MM.1S (cell line): ENCODE measurements at regions not wholly inside any gene's neighbourhood (a gene's known extent, or its start where the extent isn't known, plus 50 kb on each side); places are given as distances from the start of the nearest gene placed in this dataset.

Source experiments
- DNase-seq: peaks from one replicate; pipeline ENCODE4 v3.0.0-alpha.2; 2015
- H2AFZ ChIP-seq: fragments of 300-600 bp; sonication (generic); 2 replicates; pipeline ENCODE4 v1.6.0; 2016; ENCODE audit warnings: antibody characterized with exemption, low read length
- H3F3A ChIP-seq: fragments of 300-600 bp; sonication (generic); 2 replicates; pipeline ENCODE4 v1.6.1; 2016; ENCODE audit warnings: mild to moderate bottlenecking, antibody characterized with exemption, low read length, moderate library complexity, mixed read lengths; ENCODE audit not compliant: insufficient read depth
- H3K27ac ChIP-seq: fragments of 300-600 bp; sonication (generic); 2 replicates; pipeline ENCODE4 v1.5.1; 2016; ENCODE audit warnings: mild to moderate bottlenecking, low read length
- H3K27me3 ChIP-seq: fragments of 300-600 bp; sonication (generic); replicated peaks from 2 replicates; pipeline ENCODE4 v1.6.0; 2016; ENCODE audit warnings: low read length; ENCODE audit not compliant: insufficient read depth
- H3K36me3 ChIP-seq: fragments of 300-600 bp; sonication (generic); replicated peaks from 2 replicates; pipeline ENCODE4 v1.6.1; 2016; ENCODE audit warnings: mild to moderate bottlenecking, low read length, mixed read lengths; ENCODE audit not compliant: insufficient read depth
- H3K4me1 ChIP-seq: fragments of 300-600 bp; sonication (generic); 2 replicates; pipeline ENCODE4 v1.6.1; 2016; ENCODE audit warnings: low read length, mixed read lengths
- H3K4me2 ChIP-seq: fragments of 300-600 bp; sonication (generic); 2 replicates; pipeline ENCODE4 v1.6.0; 2016; ENCODE audit warnings: low read depth, low read length
- H3K4me3 ChIP-seq: fragments of 300-600 bp; sonication (generic); 2 replicates; pipeline ENCODE4 v1.5.1; 2016; ENCODE audit warnings: low read length, mixed read lengths
- H3K79me2 ChIP-seq: fragments of 300-600 bp; sonication (generic); 2 replicates; pipeline ENCODE4 v1.6.1; 2016; ENCODE audit warnings: mixed run types, low read length, mixed read lengths
- H3K9ac ChIP-seq: fragments of 300-600 bp; sonication (generic); 2 replicates; pipeline ENCODE4 v1.6.1; 2016; ENCODE audit warnings: low read length, mixed read lengths
- H3K9me2 ChIP-seq: fragments of 300-600 bp; sonication (generic); replicated peaks from 2 replicates; pipeline ENCODE4 v1.6.1; 2016; ENCODE audit warnings: mild to moderate bottlenecking, low read length, mixed read lengths; ENCODE audit not compliant: insufficient read depth
- H3K9me3 ChIP-seq: fragments of 300-600 bp; sonication (generic); replicated peaks from 2 replicates; pipeline ENCODE4 v1.6.1; 2016; ENCODE audit warnings: mild to moderate bottlenecking, low read length, mixed read lengths; ENCODE audit not compliant: insufficient read depth
- H4K20me1 ChIP-seq: fragments of 300-600 bp; sonication (generic); 2 replicates; pipeline ENCODE4 v1.6.1; 2016; ENCODE audit warnings: mild to moderate bottlenecking, low read length, moderate library complexity, mixed read lengths; ENCODE audit not compliant: insufficient read depth
- CTCF ChIP-seq: fragments of 300-600 bp; sonication (generic); IDR thresholded peaks from 2 replicates; pipeline ENCODE4 v1.5.1; 2016; ENCODE audit warnings: antibody characterized with exemption, low read length, mixed read lengths
- EZH2 ChIP-seq: fragments of 300-600 bp; sonication (generic); optimal IDR thresholded peaks from 2 replicates; pipeline ENCODE3; 2017; ENCODE audit warnings: low read depth, mild to moderate bottlenecking, antibody characterized with exemption, low read length, mixed read lengths
- EZH2phosphoT487 ChIP-seq: fragments of 300-600 bp; sonication (generic); IDR thresholded peaks from 2 replicates; pipeline ENCODE4 v1.6.1; 2018; ENCODE audit warnings: antibody characterized with exemption, low read length

GRCh38 chr3:78405745-78406144 lies 1362.1 kb downstream of the ROBO1 start:
- Histone ChIP-seq H3K4me1 (no peaks in the 10 kb centered on the region), H4K20me1 (no peaks in the 10 kb centered on the region), H3K36me3 (no peaks in the 10 kb centered on the region), H3K9me3 (no peaks in the 10 kb centered on the region), H3K27me3 (no peaks in the 10 kb centered on the region), H2AFZ (no peak overlapping the region), H3K79me2 (no peaks in the 10 kb centered on the region), H3K4me2 (no peak overlapping the region), H3K9ac (no peak overlapping the region), H3K9me2 (no peaks in the 10 kb centered on the region), H3K27ac (no peak overlapping the region), H3K4me3 (no peak overlapping the region), H3F3A (no peaks in the 10 kb centered on the region)
- TF ChIP-seq CTCF = no peak
- no peak for TF ChIP-seq EZH2
- no peak for TF ChIP-seq EZH2phosphoT487
- DNase-seq = no peak

- TF ChIP-seq CTCF (no peak), EZH2 (no peak), EZH2phosphoT487 (no peak)
- H3K4me2 ChIP-seq = no peak overlapping the region
- H3K4me1 ChIP-seq = no peaks in the 10 kb centered on the region
- H3K79me2 ChIP-seq = no peaks in the 10 kb centered on the region
- H4K20me1 ChIP-seq = no peaks in the 10 kb centered on the region
- H3K4me3 ChIP-seq = no peak overlapping the region
- no peaks in the 10 kb centered on the region for H3K36me3 ChIP-seq
- H3F3A ChIP-seq = no peaks in the 10 kb centered on the region
- no peak overlapping the region for H2AFZ ChIP-seq
- H3K9me3 ChIP-seq = no peaks in the 10 kb centered on the region
- H3K27ac ChIP-seq = no peak overlapping the region
- DNase-seq = no peak
- no peak overlapping the region for H3K9ac ChIP-seq
- no peaks in the 10 kb centered on the region for H3K9me2 ChIP-seq
- no peaks in the 10 kb centered on the region for H3K27me3 ChIP-seq
Measured at GRCh38 chr3:78406396-78406795, 1361.4 kb downstream of the ROBO1 start.

DNA sequence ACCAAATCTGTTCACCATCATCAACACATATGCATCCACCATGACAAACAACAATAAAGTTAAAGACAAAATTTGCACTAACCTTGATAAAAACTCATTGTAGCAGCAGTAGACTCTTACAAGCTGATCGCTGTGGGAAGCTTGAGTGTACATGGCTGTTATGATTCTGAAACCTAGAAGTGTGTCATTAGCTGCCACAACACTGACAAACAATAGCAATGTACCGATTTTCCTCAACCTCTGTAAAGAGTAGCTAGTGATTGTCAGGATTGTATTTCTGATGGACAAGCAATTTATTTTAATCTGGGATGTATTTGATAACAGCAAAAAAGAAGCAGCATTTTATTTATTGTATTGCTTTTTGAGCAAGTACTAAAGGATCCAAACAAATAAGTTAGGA lies 1357.7 kb downstream of the ROBO1 start:
- H3K4me2 ChIP-seq = no peak overlapping the region

More for the DNA sequence above, 1357.7 kb downstream of the ROBO1 start:
- Histone ChIP-seq H3K27ac (no peak overlapping the region), H4K20me1 (no peaks in the 10 kb centered on the region), H3F3A (no peaks in the 10 kb centered on the region), H3K9me3 (no peaks in the 10 kb centered on the region), H3K4me1 (no peaks in the 10 kb centered on the region), H3K4me3 (no peak overlapping the region), H2AFZ (no peak overlapping the region), H3K27me3 (no peaks in the 10 kb centered on the region), H3K79me2 (no peaks in the 10 kb centered on the region), H3K36me3 (no peaks in the 10 kb centered on the region), H3K9ac (no peak overlapping the region), H3K9me2 (no peaks in the 10 kb centered on the region)
- TF ChIP-seq EZH2phosphoT487 (no peak), CTCF (no peak), EZH2 (no peak)
- DNase-seq = no peak
